ENCODE measurements at regions not wholly inside any gene's neighbourhood (a gene's known extent, or its start where the extent isn't known, plus 50 kb on each side); places are given as distances from the start of the nearest gene placed in this dataset.

DNA sequence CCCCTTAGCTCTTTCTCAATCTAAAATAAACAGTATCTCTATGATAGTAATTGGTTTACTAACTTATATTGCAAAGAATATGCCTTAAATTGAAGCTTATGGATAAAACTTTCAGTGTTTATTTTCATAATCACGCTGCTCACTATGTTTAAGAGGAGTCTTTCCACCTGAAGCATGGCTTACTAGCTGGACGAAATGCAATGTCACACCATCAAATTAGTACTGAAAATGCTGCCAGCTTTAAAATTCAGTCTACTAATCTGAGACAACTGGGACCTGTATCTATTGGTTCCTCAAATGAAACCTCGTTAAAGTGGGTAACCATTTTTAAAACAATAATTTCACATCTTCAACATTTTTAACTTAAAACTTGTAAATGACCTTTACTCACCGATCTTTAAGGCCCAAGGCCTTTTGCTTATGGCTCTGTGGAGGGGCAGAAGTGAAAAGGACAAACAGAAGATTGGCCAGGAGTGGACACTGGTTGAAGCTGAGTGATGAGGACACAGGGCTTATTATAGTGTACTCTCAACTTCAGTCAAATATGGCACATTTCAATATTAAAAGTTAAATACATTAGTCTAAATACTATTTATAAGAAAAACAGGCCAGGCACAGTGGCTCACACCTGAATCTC lies 212.8 kb upstream of the WSB1 start:
- Histone ChIP-seq H3K27ac (ENCODE audit: insufficient read depth, low read length) (no peak overlapping the region), H3K9ac (ENCODE audit: insufficient read depth, low read length) (no peak overlapping the region), H4K20me1 (ENCODE audit: control insufficient read depth, extremely low read depth, insufficient read depth, low read length) (no peaks in the 10 kb centered on the region), H3K9me3 (ENCODE audit: control insufficient read depth, insufficient read depth, low read depth, low read length) (no peaks in the 10 kb centered on the region), H3K4me2 (ENCODE audit: extremely low read depth, insufficient read depth, low read length) (no peak overlapping the region), H3K4me1 (ENCODE audit: control insufficient read depth, extremely low read depth, insufficient read depth, low read length) (no peaks in the 10 kb centered on the region), H3K79me2 (ENCODE audit: control insufficient read depth, insufficient read depth, low read length) (no peaks in the 10 kb centered on the region), H3K27me3 (ENCODE audit: control insufficient read depth, insufficient read depth, low read length) (no peaks in the 10 kb centered on the region), H2AFZ (ENCODE audit: low read length) (no peak overlapping the region), H3K4me3 (replicated peaks in 1 of 4; ENCODE audit: control extremely low read depth in 1 of 4, insufficient read depth in 1 of 4, low read depth in 3 of 4, low read length in 4 of 4) (no peak overlapping the region), H3K36me3 (ENCODE audit: control insufficient read depth, insufficient read depth, low read length) (no peaks in the 10 kb centered on the region)
- no peak for DNase-seq (ENCODE audit: low read depth in 2 of 2)
- TF ChIP-seq, protein P1, sequence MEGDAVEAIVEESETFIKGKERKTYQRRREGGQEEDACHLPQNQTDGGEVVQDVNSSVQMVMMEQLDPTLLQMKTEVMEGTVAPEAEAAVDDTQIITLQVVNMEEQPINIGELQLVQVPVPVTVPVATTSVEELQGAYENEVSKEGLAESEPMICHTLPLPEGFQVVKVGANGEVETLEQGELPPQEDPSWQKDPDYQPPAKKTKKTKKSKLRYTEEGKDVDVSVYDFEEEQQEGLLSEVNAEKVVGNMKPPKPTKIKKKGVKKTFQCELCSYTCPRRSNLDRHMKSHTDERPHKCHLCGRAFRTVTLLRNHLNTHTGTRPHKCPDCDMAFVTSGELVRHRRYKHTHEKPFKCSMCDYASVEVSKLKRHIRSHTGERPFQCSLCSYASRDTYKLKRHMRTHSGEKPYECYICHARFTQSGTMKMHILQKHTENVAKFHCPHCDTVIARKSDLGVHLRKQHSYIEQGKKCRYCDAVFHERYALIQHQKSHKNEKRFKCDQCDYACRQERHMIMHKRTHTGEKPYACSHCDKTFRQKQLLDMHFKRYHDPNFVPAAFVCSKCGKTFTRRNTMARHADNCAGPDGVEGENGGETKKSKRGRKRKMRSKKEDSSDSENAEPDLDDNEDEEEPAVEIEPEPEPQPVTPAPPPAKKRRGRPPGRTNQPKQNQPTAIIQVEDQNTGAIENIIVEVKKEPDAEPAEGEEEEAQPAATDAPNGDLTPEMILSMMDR (conservative IDR thresholded peaks at IDR 0.05 in 1 of 2, IDR thresholded peaks at IDR 0.05 in 1 of 2; ENCODE audit: low read depth in 1 of 2, low read length in 2 of 2), result no peak
- TF ChIP-seq EZH2 (IDR thresholded peaks at IDR 0.05; ENCODE audit: low read length, missing control alignments), result no peak

- Histone ChIP-seq H3K27me3 (ENCODE audit: control insufficient read depth, insufficient read depth, low read length) (no peaks in the 10 kb centered on the region), H3K9ac (ENCODE audit: insufficient read depth, low read length) (no peak overlapping the region), H3K4me3 (replicated peaks in 1 of 4; ENCODE audit: control extremely low read depth in 1 of 4, insufficient read depth in 1 of 4, low read depth in 3 of 4, low read length in 4 of 4) (no peak overlapping the region), H3K79me2 (ENCODE audit: control insufficient read depth, insufficient read depth, low read length) (no peaks in the 10 kb centered on the region), H2AFZ (ENCODE audit: low read length) (no peak overlapping the region), H3K4me2 (ENCODE audit: extremely low read depth, insufficient read depth, low read length) (no peak overlapping the region), H4K20me1 (ENCODE audit: control insufficient read depth, extremely low read depth, insufficient read depth, low read length) (no peaks in the 10 kb centered on the region), H3K4me1 (ENCODE audit: control insufficient read depth, extremely low read depth, insufficient read depth, low read length) (no peaks in the 10 kb centered on the region), H3K36me3 (ENCODE audit: control insufficient read depth, insufficient read depth, low read length) (no peaks in the 10 kb centered on the region), H3K9me3 (ENCODE audit: control insufficient read depth, insufficient read depth, low read depth, low read length) (no peaks in the 10 kb centered on the region), H3K27ac (ENCODE audit: insufficient read depth, low read length) (no peak overlapping the region)
- DNase-seq (ENCODE audit: low read depth in 2 of 2), result no peak
- TF ChIP-seq EZH2 (IDR thresholded peaks at IDR 0.05; ENCODE audit: low read length, missing control alignments), result no peak
- TF ChIP-seq, protein P1 (conservative IDR thresholded peaks at IDR 0.05 in 1 of 2, IDR thresholded peaks at IDR 0.05 in 1 of 2; ENCODE audit: low read depth in 1 of 2, low read length in 2 of 2), result no peak
Observed at GRCh38 chr17:27082023-27082774, 211.7 kb upstream of the WSB1 start.

GRCh38 chr17:27082775-27083154 lies 211.1 kb upstream of the WSB1 start:
- Histone ChIP-seq H3K4me1 (ENCODE audit: control insufficient read depth, extremely low read depth, insufficient read depth, low read length) (no peaks in the 10 kb centered on the region), H3K9me3 (ENCODE audit: control insufficient read depth, insufficient read depth, low read depth, low read length) (no peaks in the 10 kb centered on the region), H4K20me1 (ENCODE audit: control insufficient read depth, extremely low read depth, insufficient read depth, low read length) (no peaks in the 10 kb centered on the region), H3K4me3 (replicated peaks in 1 of 4; ENCODE audit: control extremely low read depth in 1 of 4, insufficient read depth in 1 of 4, low read depth in 3 of 4, low read length in 4 of 4) (no peak overlapping the region), H3K36me3 (ENCODE audit: control insufficient read depth, insufficient read depth, low read length) (no peaks in the 10 kb centered on the region), H2AFZ (ENCODE audit: low read length) (no peak overlapping the region), H3K27ac (ENCODE audit: insufficient read depth, low read length) (no peak overlapping the region), H3K4me2 (ENCODE audit: extremely low read depth, insufficient read depth, low read length) (no peak overlapping the region), H3K27me3 (ENCODE audit: control insufficient read depth, insufficient read depth, low read length) (no peaks in the 10 kb centered on the region), H3K79me2 (ENCODE audit: control insufficient read depth, insufficient read depth, low read length) (no peaks in the 10 kb centered on the region), H3K9ac (ENCODE audit: insufficient read depth, low read length) (no peak overlapping the region)
- TF ChIP-seq, protein P1 (conservative IDR thresholded peaks at IDR 0.05 in 1 of 2, IDR thresholded peaks at IDR 0.05 in 1 of 2; ENCODE audit: low read depth in 1 of 2, low read length in 2 of 2), result no peak
- TF ChIP-seq EZH2 (IDR thresholded peaks at IDR 0.05; ENCODE audit: low read length, missing control alignments), result no peak
- no peak for DNase-seq (ENCODE audit: low read depth in 2 of 2)

Data from fibroblast of lung (primary cell).